ENCODE measurements at regions not wholly inside any gene's neighbourhood (a gene's known extent, or its start where the extent isn't known, plus 50 kb on each side); places are given as distances from the start of the nearest gene placed in this dataset.

GRCh38 chr13:27327633-27328032 lies 57.0 kb downstream of the RASL11A start:
- H3K27me3 ChIP-seq (ENCODE audit: insufficient read depth) = no peaks in the 10 kb centered on the region
- H3F3A ChIP-seq (replicated peaks; ENCODE audit: low read depth) = no peaks in the 10 kb centered on the region
- H4K20me1 ChIP-seq (replicated peaks; ENCODE audit: insufficient read depth) = no peaks in the 10 kb centered on the region
- no peaks in the 10 kb centered on the region for H3K79me2 ChIP-seq (replicated peaks; ENCODE audit: insufficient read depth)
- H3K27me3 Mint-ChIP-seq (ENCODE audit: insufficient read depth, low read depth, poor library complexity) = no peaks in the 10 kb centered on the region
- no peak for TF ChIP-seq EZH2phosphoT487 (IDR thresholded peaks at IDR 0.05; ENCODE audit: unreplicated experiment)
- no peak for TF ChIP-seq ZNF331 (CRISPR knock-in tag; IDR thresholded peaks at IDR 0.05; ENCODE audit: low read depth)
- TF ChIP-seq CTCF (conservative IDR thresholded peaks at IDR 0.05; ENCODE audit: low read depth in 2 of 2) = no peak
- no peak for TF ChIP-seq ZNF114 (CRISPR knock-in tag; IDR thresholded peaks at IDR 0.05)
- no peak for TF ChIP-seq POLR2AphosphoS5 (IDR thresholded peaks at IDR 0.05; ENCODE audit: low read depth)
- no peaks in the 10 kb centered on the region for H3K9me2 ChIP-seq (ENCODE audit: insufficient read depth)
- no peak for ATAC-seq
- no peak overlapping the region for H3K4me2 ChIP-seq
- H3K27ac Mint-ChIP-seq = no peak overlapping the region
- no peak overlapping the region for H3K4me3 ChIP-seq
- H3K36me3 Mint-ChIP-seq (ENCODE audit: low read depth) = no peaks in the 10 kb centered on the region
- no peak for DNase-seq (ENCODE audit: low spot score)
- H3K9me3 Mint-ChIP-seq = peaks cover 4% of the 10 kb centered on the region; the same call in 2 of the 3 replicates
- no peaks in the 10 kb centered on the region for H3K4me1 ChIP-seq (ENCODE audit: insufficient read depth)
- H2AFZ ChIP-seq = no peak overlapping the region; the same call in 1 of the 2 replicates
- no peaks in the 10 kb centered on the region for H3K4me1 Mint-ChIP-seq
- no peak overlapping the region for H3K4me3 Mint-ChIP-seq
- no peak overlapping the region for H3K27ac ChIP-seq (ENCODE audit: low read depth)
- H3K36me3 ChIP-seq (ENCODE audit: insufficient read depth) = no peaks in the 10 kb centered on the region

GRCh38 chr13:27329210-27329609 lies 58.6 kb downstream of the RASL11A start:
- no peak overlapping the region for H3K27ac ChIP-seq (ENCODE audit: low read depth)
- H3K36me3 ChIP-seq (ENCODE audit: insufficient read depth) = no peaks in the 10 kb centered on the region
- H3K9me2 ChIP-seq (ENCODE audit: insufficient read depth) = no peaks in the 10 kb centered on the region
- H3K27me3 ChIP-seq (ENCODE audit: insufficient read depth) = no peaks in the 10 kb centered on the region
- DNase-seq (ENCODE audit: low spot score) (no peak), ATAC-seq (no peak)
- H4K20me1 ChIP-seq (replicated peaks; ENCODE audit: insufficient read depth) = no peaks in the 10 kb centered on the region
- no peaks in the 10 kb centered on the region for H3F3A ChIP-seq (replicated peaks; ENCODE audit: low read depth)
- H3K4me1 ChIP-seq (ENCODE audit: insufficient read depth) = no peaks in the 10 kb centered on the region
- no peak overlapping the region for H3K27ac Mint-ChIP-seq
- no peaks in the 10 kb centered on the region for H3K27me3 Mint-ChIP-seq (ENCODE audit: insufficient read depth, low read depth, poor library complexity)
- H3K36me3 Mint-ChIP-seq (ENCODE audit: low read depth) = no peaks in the 10 kb centered on the region
- H3K4me2 ChIP-seq = no peak overlapping the region
- H3K9me3 Mint-ChIP-seq = no peaks in the 10 kb centered on the region
- H3K4me1 Mint-ChIP-seq = no peaks in the 10 kb centered on the region
- TF ChIP-seq REST (IDR thresholded peaks at IDR 0.05; ENCODE audit: unreplicated experiment) = no peak
- no peak for TF ChIP-seq EZH2 (IDR thresholded peaks at IDR 0.05; ENCODE audit: low read depth, unreplicated experiment)
- TF ChIP-seq ZNF114 (CRISPR knock-in tag; IDR thresholded peaks at IDR 0.05) = no peak
- TF ChIP-seq CTCF (conservative IDR thresholded peaks at IDR 0.05; ENCODE audit: low read depth in 2 of 2) = no peak
- H3K79me2 ChIP-seq (replicated peaks; ENCODE audit: insufficient read depth) = no peaks in the 10 kb centered on the region
- no peak overlapping the region for H3K4me3 ChIP-seq
- no peak overlapping the region for H2AFZ ChIP-seq
- no peak overlapping the region for H3K4me3 Mint-ChIP-seq

Data from GM23338 (cell line).